ENCODE measurements at regions not wholly inside any gene's neighbourhood (a gene's known extent, or its start where the extent isn't known, plus 50 kb on each side); places are given as distances from the start of the nearest gene placed in this dataset.

DNA sequence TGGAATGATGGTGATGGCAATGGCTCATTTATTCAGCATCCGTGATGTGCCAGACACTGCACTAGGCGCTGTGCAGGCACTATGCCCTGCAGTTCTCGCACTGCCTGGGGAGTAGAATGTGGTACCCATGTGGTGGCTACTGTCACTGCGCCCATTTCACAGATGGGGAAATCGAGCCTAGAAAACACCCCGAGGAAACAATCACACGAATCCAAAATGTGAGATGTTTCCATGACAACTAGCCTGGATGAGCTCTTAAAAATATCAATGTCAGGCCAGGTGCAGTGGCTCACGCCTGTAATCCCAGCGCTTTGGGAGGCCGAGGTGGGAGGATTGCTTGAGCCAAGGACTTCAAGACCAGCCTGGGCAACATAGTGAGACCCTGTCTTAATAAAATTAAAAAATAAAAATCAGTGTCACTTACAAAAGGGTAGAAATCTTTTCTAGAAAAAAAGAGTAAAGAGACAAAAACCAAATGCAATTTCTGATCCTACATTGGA lies 57.9 kb upstream of the TNRC6A start:
- TF ChIP-seq, protein P1, sequence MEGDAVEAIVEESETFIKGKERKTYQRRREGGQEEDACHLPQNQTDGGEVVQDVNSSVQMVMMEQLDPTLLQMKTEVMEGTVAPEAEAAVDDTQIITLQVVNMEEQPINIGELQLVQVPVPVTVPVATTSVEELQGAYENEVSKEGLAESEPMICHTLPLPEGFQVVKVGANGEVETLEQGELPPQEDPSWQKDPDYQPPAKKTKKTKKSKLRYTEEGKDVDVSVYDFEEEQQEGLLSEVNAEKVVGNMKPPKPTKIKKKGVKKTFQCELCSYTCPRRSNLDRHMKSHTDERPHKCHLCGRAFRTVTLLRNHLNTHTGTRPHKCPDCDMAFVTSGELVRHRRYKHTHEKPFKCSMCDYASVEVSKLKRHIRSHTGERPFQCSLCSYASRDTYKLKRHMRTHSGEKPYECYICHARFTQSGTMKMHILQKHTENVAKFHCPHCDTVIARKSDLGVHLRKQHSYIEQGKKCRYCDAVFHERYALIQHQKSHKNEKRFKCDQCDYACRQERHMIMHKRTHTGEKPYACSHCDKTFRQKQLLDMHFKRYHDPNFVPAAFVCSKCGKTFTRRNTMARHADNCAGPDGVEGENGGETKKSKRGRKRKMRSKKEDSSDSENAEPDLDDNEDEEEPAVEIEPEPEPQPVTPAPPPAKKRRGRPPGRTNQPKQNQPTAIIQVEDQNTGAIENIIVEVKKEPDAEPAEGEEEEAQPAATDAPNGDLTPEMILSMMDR (IDR thresholded peaks at IDR 0.05), result no peak
- no peak for TF ChIP-seq POLR2A (IDR thresholded peaks at IDR 0.05)

Measured in lower leg skin (tissue), 3 donors.